Ascending aorta (tissue), 2 donors: ENCODE measurements at regions not wholly inside any gene's neighbourhood (a gene's known extent, or its start where the extent isn't known, plus 50 kb on each side); places are given as distances from the start of the nearest gene placed in this dataset.
"Not testable (repeated sequence)": the region's sequence is repeated elsewhere in the genome, so short reads cannot be mapped to it uniquely, and the experiment has no call there.

Experiments used
- DNase-seq, 2 donors: peaks; one replicate each; pipeline ENCODE4 v3.0.0-alpha.2; 2019; ENCODE audit warnings: low spot score in 2 of 2
- H3K27ac ChIP-seq, 2 donors: fragments of 200-600 bp; sonication (generic); one replicate each; pipeline ENCODE4 v1.5.1; 2016 to 2017; ENCODE audit warnings: mild to moderate bottlenecking in 1 of 2
- H3K27me3 ChIP-seq: fragments of 200-600 bp; sonication (generic); one replicate; pipeline ENCODE4 v1.5.1; 2017
- H3K36me3 ChIP-seq, 2 donors: fragments of 200-600 bp; sonication (generic); one replicate each; pipeline ENCODE4 v1.5.1; 2016
- H3K4me1 ChIP-seq, 2 donors: fragments of 200-600 bp; sonication (generic); one replicate each; pipeline ENCODE4 v1.5.1; 2016 to 2017; ENCODE audit warnings: mild to moderate bottlenecking in 1 of 2
- H3K4me3 ChIP-seq, 2 donors: fragments of 200-600 bp; sonication (generic); one replicate each; pipeline ENCODE4 v1.5.1; 2016 to 2017; ENCODE audit warnings: mild to moderate bottlenecking in 1 of 2
- H3K9me3 ChIP-seq, 2 donors: fragments of 200-600 bp; sonication (generic); one replicate each; pipeline ENCODE4 v1.5.1; 2016
- CTCF ChIP-seq, 3 experiments: fragments of 200-600 bp in 2 of 3; fragments of 450-650 bp in 1 of 3; sonication (generic) in 2 of 3; IDR thresholded peaks; one replicate each; pipeline ENCODE4 v1.5.1; 2016 to 2019; ENCODE audit warnings: antibody characterized with exemption in 3 of 3, mild to moderate bottlenecking in 1 of 3, moderate library complexity in 1 of 3
- intact Hi-C: fragments of 100-400 bp; cut with DNase I; formaldehyde crosslinking; loops from one replicate; pipeline ENCODE4 v1.15.1; 2023

- DNase-seq, result no peak
- no peak for TF ChIP-seq CTCF (IDR thresholded peaks at IDR 0.05)
Measured at GRCh38 chr1:73491621-73492020, 706.4 kb downstream of the LRRIQ3 start.

GRCh38 chr1:73475316-73475870 lies 722.6 kb downstream of the LRRIQ3 start:
- no peak for TF ChIP-seq CTCF (IDR thresholded peaks at IDR 0.05)
- DNase-seq, result no peak
- H3K4me1 ChIP-seq, result no peaks in the 10 kb centered on the region
- no peak overlapping the region for H3K27ac ChIP-seq
- intact Hi-C loops, result no loop called here
- H3K4me3 ChIP-seq, result no peak overlapping the region
- no peaks in the 10 kb centered on the region for H3K36me3 ChIP-seq
- no peaks in the 10 kb centered on the region for H3K9me3 ChIP-seq
- H3K27me3 ChIP-seq, result no peaks in the 10 kb centered on the region

More at GRCh38 chr1:73491621-73492020, 706.4 kb downstream of the LRRIQ3 start:
- Histone ChIP-seq H3K4me3 (no peak overlapping the region), H3K36me3 (no peaks in the 10 kb centered on the region), H3K4me1 (no peaks in the 10 kb centered on the region), H3K27ac (no peak overlapping the region), H3K9me3 (no peaks in the 10 kb centered on the region), H3K27me3 (no peaks in the 10 kb centered on the region)
- intact Hi-C loops, result no loop called here

GRCh38 chr1:73472810-73473209 lies 725.2 kb downstream of the LRRIQ3 start:
- Histone ChIP-seq H3K9me3 (no peaks in the 10 kb centered on the region), H3K36me3 (no peaks in the 10 kb centered on the region), H3K4me1 (no peaks in the 10 kb centered on the region), H3K4me3 (no peak overlapping the region), H3K27ac (no peak overlapping the region), H3K27me3 (no peaks in the 10 kb centered on the region)
- no peak for DNase-seq
- intact Hi-C loops, result no loop called here
- no peak for TF ChIP-seq CTCF (IDR thresholded peaks at IDR 0.05)

- no peak overlapping the region for H3K27ac ChIP-seq
- H3K36me3 ChIP-seq, result no peaks in the 10 kb centered on the region
- H3K4me1 ChIP-seq, result no peaks in the 10 kb centered on the region
- intact Hi-C loops, result no loop called here
- DNase-seq, result no peak
- no peak for TF ChIP-seq CTCF (IDR thresholded peaks at IDR 0.05)
- no peak overlapping the region for H3K4me3 ChIP-seq
- no peaks in the 10 kb centered on the region for H3K27me3 ChIP-seq
- H3K9me3 ChIP-seq, result no peaks in the 10 kb centered on the region
Measured at GRCh38 chr1:73467731-73468130, 730.2 kb downstream of the LRRIQ3 start.

- no peak overlapping the region for H3K4me3 ChIP-seq
- no peaks in the 10 kb centered on the region for H3K36me3 ChIP-seq
- DNase-seq, result no peak
- no peaks in the 10 kb centered on the region for H3K9me3 ChIP-seq
- intact Hi-C loops, result no loop called here
- TF ChIP-seq CTCF (IDR thresholded peaks at IDR 0.05), result no peak
- H3K4me1 ChIP-seq, result no peaks in the 10 kb centered on the region
- no peak overlapping the region for H3K27ac ChIP-seq
- no peaks in the 10 kb centered on the region for H3K27me3 ChIP-seq
Measured at GRCh38 chr1:73463873-73464272, 734.1 kb downstream of the LRRIQ3 start.

- Histone ChIP-seq H3K27me3 (no peaks in the 10 kb centered on the region), H3K4me1 (no peaks in the 10 kb centered on the region), H3K4me3 (no peak overlapping the region), H3K9me3 (no peaks in the 10 kb centered on the region), H3K36me3 (no peaks in the 10 kb centered on the region), H3K27ac (no peak overlapping the region)
- no peak for DNase-seq
- TF ChIP-seq CTCF (IDR thresholded peaks at IDR 0.05), result no peak
- intact Hi-C loops, result no loop called here
Measured at GRCh38 chr1:73452522-73452921, 745.5 kb downstream of the LRRIQ3 start.

GRCh38 chr1:73450668-73451067 lies 747.3 kb downstream of the LRRIQ3 start:
- H3K27ac ChIP-seq, H3K27me3 ChIP-seq, H3K4me1 ChIP-seq, intact Hi-C loops, DNase-seq, H3K36me3 ChIP-seq, H3K9me3 ChIP-seq, H3K4me3 ChIP-seq: not testable (repeated sequence)
